ENCODE measurements at regions not wholly inside any gene's neighbourhood (a gene's known extent, or its start where the extent isn't known, plus 50 kb on each side); places are given as distances from the start of the nearest gene placed in this dataset.

DNA sequence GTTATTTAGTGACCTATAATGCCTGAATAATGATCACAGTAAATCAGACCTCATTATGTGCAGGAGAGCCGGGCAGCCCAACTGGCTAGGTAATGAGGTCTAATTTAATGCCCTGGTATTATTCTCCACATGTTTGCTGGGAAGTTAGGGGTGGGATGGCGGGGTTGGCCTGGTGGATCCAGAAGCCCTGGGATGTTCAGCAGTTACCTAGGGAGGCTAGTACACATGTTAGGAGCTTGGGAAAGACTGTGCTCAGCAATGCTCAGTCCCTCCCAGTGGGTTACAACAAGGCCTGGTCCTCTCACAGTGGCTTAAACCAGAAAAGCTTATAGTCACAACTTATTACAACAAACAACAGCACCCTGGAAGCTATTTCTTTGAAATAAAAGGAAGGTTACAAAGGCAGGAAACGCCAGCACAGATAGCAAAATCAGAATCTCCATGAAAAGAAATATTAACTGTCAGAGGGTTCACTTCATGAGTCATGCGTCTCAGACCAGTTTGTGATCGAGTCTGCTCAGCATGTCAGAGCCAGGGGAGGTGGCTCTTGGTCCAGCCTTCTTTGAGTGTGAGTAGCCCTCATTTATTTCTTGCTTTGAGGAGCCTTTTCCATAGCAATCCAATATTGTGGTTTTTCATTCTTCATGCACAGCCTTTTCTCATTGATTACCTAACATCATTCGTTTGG lies 418.6 kb upstream of the NPVF start:
- TF ChIP-seq, protein P1, sequence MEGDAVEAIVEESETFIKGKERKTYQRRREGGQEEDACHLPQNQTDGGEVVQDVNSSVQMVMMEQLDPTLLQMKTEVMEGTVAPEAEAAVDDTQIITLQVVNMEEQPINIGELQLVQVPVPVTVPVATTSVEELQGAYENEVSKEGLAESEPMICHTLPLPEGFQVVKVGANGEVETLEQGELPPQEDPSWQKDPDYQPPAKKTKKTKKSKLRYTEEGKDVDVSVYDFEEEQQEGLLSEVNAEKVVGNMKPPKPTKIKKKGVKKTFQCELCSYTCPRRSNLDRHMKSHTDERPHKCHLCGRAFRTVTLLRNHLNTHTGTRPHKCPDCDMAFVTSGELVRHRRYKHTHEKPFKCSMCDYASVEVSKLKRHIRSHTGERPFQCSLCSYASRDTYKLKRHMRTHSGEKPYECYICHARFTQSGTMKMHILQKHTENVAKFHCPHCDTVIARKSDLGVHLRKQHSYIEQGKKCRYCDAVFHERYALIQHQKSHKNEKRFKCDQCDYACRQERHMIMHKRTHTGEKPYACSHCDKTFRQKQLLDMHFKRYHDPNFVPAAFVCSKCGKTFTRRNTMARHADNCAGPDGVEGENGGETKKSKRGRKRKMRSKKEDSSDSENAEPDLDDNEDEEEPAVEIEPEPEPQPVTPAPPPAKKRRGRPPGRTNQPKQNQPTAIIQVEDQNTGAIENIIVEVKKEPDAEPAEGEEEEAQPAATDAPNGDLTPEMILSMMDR (IDR thresholded peaks at IDR 0.05; ENCODE audit: low read depth, low read length), result no peak
- peak in 1 of 2 donors; percentile 23 for DNase-seq (ENCODE audit: low read depth in 2 of 2)
- H3K4me3 ChIP-seq (replicated peaks in 1 of 2; ENCODE audit: low read depth in 2 of 2, low read length in 2 of 2), result no peak overlapping the region

DNA sequence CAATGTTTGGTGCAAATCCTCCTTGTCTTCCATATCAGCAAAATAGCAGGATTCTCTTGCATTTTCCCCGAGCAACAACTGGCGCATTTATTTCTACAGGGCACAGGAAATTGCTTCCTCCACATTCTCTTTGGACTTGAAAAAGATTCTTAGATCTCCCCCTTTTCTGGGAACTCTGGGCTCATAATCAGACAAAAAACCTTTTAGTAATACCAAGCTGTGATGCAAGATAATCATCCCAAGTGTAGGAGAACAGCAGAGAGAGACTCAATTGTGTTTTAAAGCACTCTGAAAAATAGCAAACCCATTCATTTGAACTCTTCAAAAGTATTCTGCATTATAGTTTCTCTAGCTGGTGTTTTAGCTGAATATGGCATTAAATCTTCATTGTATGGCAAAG lies 419.6 kb upstream of the NPVF start:
- TF ChIP-seq, protein P1 (IDR thresholded peaks at IDR 0.05; ENCODE audit: low read depth, low read length), result no peak
- no peak for DNase-seq (ENCODE audit: low read depth in 2 of 2)
- no peak overlapping the region for H3K4me3 ChIP-seq (replicated peaks in 1 of 2; ENCODE audit: low read depth in 2 of 2, low read length in 2 of 2)

DNA sequence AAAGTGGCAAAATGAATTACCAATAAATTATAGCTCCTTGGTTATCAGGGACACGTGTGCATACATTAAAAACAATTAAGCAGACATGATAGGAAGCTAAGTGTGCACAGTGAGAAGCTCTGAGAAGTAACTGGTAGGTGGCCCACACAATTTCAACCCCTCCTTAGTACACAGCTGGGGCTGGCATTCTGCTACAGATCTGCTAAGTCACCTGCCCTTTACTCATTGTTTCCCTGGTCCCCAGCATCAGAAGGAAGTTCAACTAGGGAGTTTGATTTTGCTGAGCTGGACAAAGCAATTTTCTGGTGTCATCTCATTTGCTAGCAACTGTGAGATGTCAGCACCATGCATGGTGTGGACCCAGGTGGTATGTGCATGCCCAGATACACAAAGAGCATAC lies 424.1 kb upstream of the NPVF start:
- DNase-seq (ENCODE audit: low read depth in 2 of 2), result no peak
- TF ChIP-seq, protein P1 (IDR thresholded peaks at IDR 0.05; ENCODE audit: low read depth, low read length), result no peak
- H3K4me3 ChIP-seq (replicated peaks in 1 of 2; ENCODE audit: low read depth in 2 of 2, low read length in 2 of 2), result no peak overlapping the region

DNA sequence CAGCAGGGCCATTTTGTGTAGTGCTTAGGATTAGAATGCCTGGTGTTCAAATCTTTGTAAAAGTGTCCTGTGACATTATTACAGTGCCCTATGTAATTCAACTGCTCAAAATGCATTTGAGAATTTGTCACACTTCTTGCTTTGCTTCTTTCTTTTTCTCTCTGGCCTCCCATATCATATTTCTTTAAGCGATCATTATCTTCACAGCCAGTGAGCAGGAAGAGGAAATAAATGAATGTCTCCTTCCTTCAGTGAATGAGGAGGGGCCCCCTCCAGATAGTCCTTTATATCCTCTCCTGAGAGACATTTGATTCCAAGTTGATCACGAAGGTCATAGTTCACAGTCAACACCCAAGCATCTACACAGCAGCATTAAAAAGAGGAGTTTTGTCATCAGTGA lies 425.1 kb upstream of the NPVF start:
- TF ChIP-seq, protein P1 (IDR thresholded peaks at IDR 0.05; ENCODE audit: low read depth, low read length), result no peak
- DNase-seq (ENCODE audit: low read depth in 2 of 2), result no peak
- H3K4me3 ChIP-seq (replicated peaks in 1 of 2; ENCODE audit: low read depth in 2 of 2, low read length in 2 of 2), result no peak overlapping the region

DNA sequence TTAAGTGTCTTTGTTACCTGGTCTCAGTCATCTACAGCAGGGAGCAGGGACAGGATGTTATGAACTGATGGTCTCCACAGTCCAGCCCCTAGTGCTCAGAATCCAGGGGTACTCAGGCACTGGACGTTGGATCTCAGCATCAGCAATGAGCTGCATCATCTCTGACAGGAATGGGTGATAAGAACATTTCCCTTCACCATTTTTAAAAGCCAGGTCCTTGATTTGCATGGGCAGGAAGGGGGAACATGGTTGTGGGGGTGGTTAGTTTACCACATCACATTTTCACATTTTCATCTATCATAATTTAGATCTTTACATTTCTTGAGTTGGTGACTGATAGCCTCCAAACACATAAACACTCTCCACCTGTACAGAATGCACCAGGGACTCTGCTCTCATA lies 427.8 kb upstream of the NPVF start:
- TF ChIP-seq, protein P1 (IDR thresholded peaks at IDR 0.05; ENCODE audit: low read depth, low read length), result no peak
- no peak for DNase-seq (ENCODE audit: low read depth in 2 of 2)
- no peak overlapping the region for H3K4me3 ChIP-seq (replicated peaks in 1 of 2; ENCODE audit: low read depth in 2 of 2, low read length in 2 of 2)

DNA sequence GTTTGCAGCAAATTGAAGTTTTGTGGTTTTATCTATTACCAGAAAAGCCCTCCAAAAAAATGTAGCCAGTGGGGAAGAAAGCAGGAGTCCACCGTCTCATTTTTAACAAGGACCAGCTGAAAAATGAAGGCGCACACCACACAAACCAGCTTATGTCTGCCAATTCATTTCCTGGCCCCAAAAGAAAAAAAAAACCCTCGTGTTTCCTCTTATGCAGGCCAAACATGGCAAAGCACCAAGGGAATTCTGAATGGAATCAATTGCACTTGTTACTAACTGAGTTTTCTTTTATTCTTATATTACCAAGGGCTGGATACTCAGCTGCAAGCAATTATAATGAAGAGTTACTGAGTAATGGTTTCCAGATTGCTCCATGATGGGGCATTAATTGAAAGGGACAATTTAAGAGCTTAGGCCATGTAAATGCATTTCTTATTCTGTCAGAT lies 428.3 kb upstream of the NPVF start:
- peak in 1 of 2 donors; percentile 71 for DNase-seq (ENCODE audit: low read depth in 2 of 2)
- H3K4me3 ChIP-seq (replicated peaks in 1 of 2; ENCODE audit: low read depth in 2 of 2, low read length in 2 of 2), result no peak overlapping the region
- TF ChIP-seq, protein P1 (IDR thresholded peaks at IDR 0.05; ENCODE audit: low read depth, low read length), result no peak

DNA sequence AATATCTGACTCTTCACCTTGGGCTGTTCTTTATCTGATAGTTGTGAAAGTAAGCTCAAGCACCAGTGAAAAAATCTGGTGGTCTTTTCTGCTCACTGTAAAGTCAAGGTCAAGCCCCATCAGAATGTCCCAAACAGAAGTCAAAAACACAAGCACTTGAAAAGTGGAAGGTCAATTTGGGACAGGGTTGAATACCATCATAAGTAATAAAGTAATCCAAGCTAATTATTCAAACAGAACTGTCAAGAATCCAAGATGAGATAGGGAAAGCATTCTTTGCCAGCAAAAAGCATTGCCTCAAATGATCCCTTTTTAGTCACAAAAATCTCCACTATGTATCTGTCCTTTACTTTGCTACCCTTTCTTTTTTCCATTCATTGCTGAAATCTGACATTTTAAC lies 430.1 kb upstream of the NPVF start:
- TF ChIP-seq, protein P1 (IDR thresholded peaks at IDR 0.05; ENCODE audit: low read depth, low read length), result no peak
- DNase-seq (ENCODE audit: low read depth in 2 of 2), result no peak
- no peak overlapping the region for H3K4me3 ChIP-seq (replicated peaks in 1 of 2; ENCODE audit: low read depth in 2 of 2, low read length in 2 of 2)
